NT2/D1 (cell line): ENCODE measurements at regions not wholly inside any gene's neighbourhood (a gene's known extent, or its start where the extent isn't known, plus 50 kb on each side); places are given as distances from the start of the nearest gene placed in this dataset.

ENCODE experiments used
- SUZ12 ChIP-seq: IDR thresholded peaks from 2 replicates; pipeline ENCODE4 v1.6.1; 2011; ENCODE audit not compliant: insufficient read length, insufficient read depth; ENCODE audit errors: extremely low read depth
- ZNF274 ChIP-seq: IDR thresholded peaks from 2 replicates; pipeline ENCODE4 v1.6.1; 2011; ENCODE audit warnings: mild to moderate bottlenecking, low read depth, low read length

- TF ChIP-seq ZNF274 (no peak), SUZ12 (no peak)
These were observed 258.7 kb downstream of the TLE3 start for GRCh38 chr15:69838994-69839393.
